H1 (cell line): ENCODE measurements at regions not wholly inside any gene's neighbourhood (a gene's known extent, or its start where the extent isn't known, plus 50 kb on each side); places are given as distances from the start of the nearest gene placed in this dataset.

Source experiments
- CTCF ChIA-PET: fragments of 300-600 bp; sonication (Branson Sonifier 250); formaldehyde crosslinking; loops from one replicate; lab custom pipeline; 2021; ENCODE audit not compliant: partially characterized antibody; lab: Charles Lee
- POLR2A ChIA-PET: fragments of 300-600 bp; sonication (Branson Sonifier 250); formaldehyde crosslinking; loops from one replicate; lab custom pipeline; 2021; ENCODE audit warnings: inconsistent platforms; ENCODE audit not compliant: partially characterized antibody; lab: Charles Lee
- DNase-seq, 2 experiments: peaks; one replicate each; pipeline versions ENCODE4 v3.0.0 to v3.0.0-alpha.2; 2010 to 2022; ENCODE audit warnings: low spot score in 2 of 2, low read depth in 1 of 2, mixed read lengths in 1 of 2
- FAIRE-seq: peaks from 2 replicates; lab custom pipeline; 2011; peaks lifted over from hg19 to GRCh38; lab: Jason Lieb, UNC
- H2AFZ ChIP-seq: 2 replicates; pipeline ENCODE4 v1.8.1; 2012; ENCODE audit warnings: low read length, inconsistent platforms
- H2AK5ac ChIP-seq: 2 replicates; pipeline ENCODE4 v1.6.1; 2013; ENCODE audit warnings: low read depth, low read length
- H2BK120ac ChIP-seq: replicated peaks from 2 replicates; pipeline ENCODE3; 2013; ENCODE audit warnings: low read depth, low read length, inconsistent platforms
- H2BK12ac ChIP-seq: 2 replicates; pipeline ENCODE4 v1.6.1; 2013; ENCODE audit warnings: low read depth, low read length
- H2BK15ac ChIP-seq: 2 replicates; pipeline ENCODE4 v1.6.1; 2013; ENCODE audit warnings: low read length
- H2BK20ac ChIP-seq: 2 replicates; pipeline ENCODE4 v1.6.1; 2013; ENCODE audit warnings: low read length
- H2BK5ac ChIP-seq: 2 replicates; pipeline ENCODE4 v1.6.1; 2013; ENCODE audit warnings: low read depth, low read length
- H3K14ac ChIP-seq: 2 replicates; pipeline ENCODE4 v1.6.1; 2013; ENCODE audit warnings: inconsistent platforms; ENCODE audit not compliant: insufficient read length
- H3K18ac ChIP-seq: 2 replicates; pipeline ENCODE4 v1.6.1; 2013; ENCODE audit warnings: low read length; ENCODE audit errors: extremely low read depth
- H3K23ac ChIP-seq: 2 replicates; pipeline ENCODE4 v1.6.1; 2013; ENCODE audit warnings: inconsistent platforms; ENCODE audit not compliant: insufficient read length
- H3K23me2 ChIP-seq: 2 replicates; pipeline ENCODE4 v1.6.1; 2013; ENCODE audit warnings: low read depth, low read length
- H3K27ac ChIP-seq: 2 replicates; pipeline ENCODE4 v1.6.1; 2011; ENCODE audit warnings: low read depth, low read length, inconsistent platforms
- H3K27me3 ChIP-seq, 4 experiments: replicated peaks in 1 of 4; 1 replicate in 1 of 4; 2 replicates in 3 of 4; pipeline versions ENCODE4 v1.6.1 to v1.8.1; 2011 to 2013; ENCODE audit warnings: low read length in 3 of 4, mild to moderate bottlenecking in 3 of 4, inconsistent platforms in 2 of 4, mixed read lengths in 2 of 4, moderate library complexity in 1 of 4; ENCODE audit not compliant: control insufficient read depth in 3 of 4, insufficient read depth in 3 of 4; ENCODE audit errors: extremely low read depth in 1 of 4
- H3K36me3 ChIP-seq, 4 experiments: 2 replicates each; pipeline versions ENCODE4 v1.6.1 to v1.8.1; 2011 to 2013; ENCODE audit warnings: mild to moderate bottlenecking in 4 of 4, low read length in 3 of 4, moderate library complexity in 2 of 4, control low read depth in 1 of 4, inconsistent platforms in 1 of 4; ENCODE audit not compliant: insufficient read depth in 4 of 4, control insufficient read depth in 2 of 4
- H3K4ac ChIP-seq: replicated peaks from 2 replicates; pipeline ENCODE3; 2013; ENCODE audit warnings: low read length, low read depth, mixed read lengths, inconsistent platforms; ENCODE audit not compliant: insufficient read length
- H3K4me1 ChIP-seq, 4 experiments: replicated peaks in 1 of 4; 1 replicate in 1 of 4; 2 replicates in 3 of 4; pipeline versions ENCODE4 v1.6.1 to v1.8.1; 2011 to 2013; ENCODE audit warnings: low read length in 3 of 4, inconsistent platforms in 2 of 4, mixed read lengths in 1 of 4; ENCODE audit not compliant: insufficient read depth in 4 of 4, control insufficient read depth in 3 of 4
- H3K4me2 ChIP-seq, 2 experiments: 2 replicates each; pipeline versions ENCODE4 v1.6.1 to v1.8.1; 2011 to 2013; ENCODE audit warnings: low read depth in 2 of 2, low read length in 2 of 2, control low read depth in 1 of 2, inconsistent platforms in 1 of 2, mild to moderate bottlenecking in 1 of 2; ENCODE audit not compliant: insufficient read depth in 1 of 2
- H3K4me3 ChIP-seq, 4 experiments: fragments of 200-600, 300-600 bp in 1 of 4; sonication (generic), shearing (Covaris generic), sonication (Bioruptor Twin) in 1 of 4; 2 replicates each; pipeline versions ENCODE4 v1.5.1 to v1.8.1; 2011 to 2016; ENCODE audit warnings: low read length in 4 of 4, low read depth in 3 of 4, control low read depth in 2 of 4, inconsistent platforms in 2 of 4, mild to moderate bottlenecking in 2 of 4, mixed read lengths in 1 of 4, moderate library complexity in 1 of 4; ENCODE audit not compliant: insufficient read depth in 2 of 4; ENCODE audit errors: extremely low read depth in 1 of 4
- H3K56ac ChIP-seq: replicated peaks from 2 replicates; pipeline ENCODE3; 2013; ENCODE audit warnings: low read depth, mild to moderate bottlenecking, mixed read lengths, low read length, inconsistent platforms; ENCODE audit not compliant: insufficient read length
- H3K79me1 ChIP-seq: 2 replicates; pipeline ENCODE4 v1.6.1; 2013; ENCODE audit warnings: low read depth, low read length, control low read depth
- H3K79me2 ChIP-seq, 2 experiments: 2 replicates each; pipeline versions ENCODE4 v1.6.1 to v1.8.1; 2012 to 2013; ENCODE audit warnings: low read length in 2 of 2, mild to moderate bottlenecking in 2 of 2, inconsistent platforms in 1 of 2; ENCODE audit not compliant: insufficient read depth in 2 of 2, control insufficient read depth in 1 of 2
- H3K9ac ChIP-seq, 4 experiments: replicated peaks in 1 of 4; 1 replicate in 1 of 4; 2 replicates in 3 of 4; pipeline versions ENCODE4 v1.6.1 to v1.8.1; 2011 to 2013; ENCODE audit warnings: low read depth in 3 of 4, low read length in 3 of 4, control low read depth in 2 of 4, mild to moderate bottlenecking in 2 of 4, moderate library complexity in 2 of 4, inconsistent platforms in 1 of 4; ENCODE audit errors: extremely low read depth in 1 of 4
- H3K9me3 ChIP-seq, 2 experiments: 2 replicates each; pipeline versions ENCODE4 v1.6.1 to v1.8.1; 2012 to 2013; ENCODE audit warnings: mild to moderate bottlenecking in 2 of 2, moderate library complexity in 2 of 2, control low read depth in 1 of 2, inconsistent platforms in 1 of 2, low read depth in 1 of 2, low read length in 1 of 2, mixed read lengths in 1 of 2; ENCODE audit not compliant: insufficient read depth in 2 of 2
- H4K20me1 ChIP-seq, 2 experiments: replicated peaks in 1 of 2; 2 replicates each; pipeline versions ENCODE3 to v1.8.1; 2011 to 2013; ENCODE audit warnings: inconsistent platforms in 2 of 2, low read length in 2 of 2, mild to moderate bottlenecking in 1 of 2; ENCODE audit not compliant: insufficient read depth in 2 of 2, control insufficient read depth in 1 of 2
- H4K5ac ChIP-seq: 2 replicates; pipeline ENCODE4 v1.6.1; 2013; ENCODE audit warnings: low read length, low read depth, mixed read lengths, inconsistent platforms; ENCODE audit not compliant: insufficient read length
- H4K8ac ChIP-seq: 2 replicates; pipeline ENCODE4 v1.8.0; 2013; ENCODE audit warnings: mild to moderate bottlenecking, moderate library complexity, low read length, inconsistent platforms; ENCODE audit not compliant: insufficient read depth; ENCODE audit errors: extremely low read depth
- H4K91ac ChIP-seq: replicated peaks from 2 replicates; pipeline ENCODE3; 2013; ENCODE audit warnings: low read length, mixed read lengths, inconsistent platforms; ENCODE audit not compliant: insufficient read length
- BCL11A ChIP-seq, 2 experiments: IDR thresholded peaks; one replicate each; pipeline ENCODE4 v1.6.1; 2011; ENCODE audit warnings: low read depth in 2 of 2, low read length in 2 of 2, mild to moderate bottlenecking in 2 of 2
- CBX5 ChIP-seq: fragments of 300-800, 300-1000 bp; sonication (generic); IDR thresholded peaks from 2 replicates; pipeline ENCODE4 v1.7.1; 2016; ENCODE audit warnings: antibody characterized with exemption, low read length, low read depth
- CBX8 ChIP-seq: fragments of 300-800, 300-1000 bp; sonication (generic); IDR thresholded peaks from 2 replicates; pipeline ENCODE4 v1.7.1; 2016; ENCODE audit warnings: low read depth, low read length, borderline replicate concordance
- FOSL1 ChIP-seq: IDR thresholded peaks from 2 replicates; pipeline ENCODE4 v1.6.1; 2011; ENCODE audit warnings: mild to moderate bottlenecking, low read depth, low read length, moderate library complexity; ENCODE audit not compliant: insufficient read depth
- KDM4A ChIP-seq: IDR thresholded peaks from one replicate; pipeline ENCODE4 v1.7.1; 2012; ENCODE audit warnings: low read depth, mild to moderate bottlenecking, moderate library complexity, low read length, inconsistent platforms; ENCODE audit not compliant: severe bottlenecking
- NRF1 ChIP-seq: IDR thresholded peaks from 2 replicates; pipeline ENCODE4 v1.6.1; 2011; ENCODE audit warnings: mild to moderate bottlenecking, low read depth, low read length, improper control_type of control experiment
- RBBP5 ChIP-seq: IDR thresholded peaks from 2 replicates; pipeline ENCODE4 v1.7.1; 2012; ENCODE audit warnings: low read depth, mild to moderate bottlenecking, inconsistent platforms, low read length, moderate library complexity, borderline replicate concordance
- SIX5 ChIP-seq: IDR thresholded peaks from 2 replicates; pipeline ENCODE4 v1.6.1; 2011; ENCODE audit warnings: mild to moderate bottlenecking, low read depth, low read length
- TAF1 ChIP-seq: IDR thresholded peaks from 2 replicates; pipeline ENCODE4 v1.6.1; 2011; ENCODE audit warnings: mild to moderate bottlenecking, low read depth, low read length
- WGBS, 2 experiments: shearing (Covaris generic) in 1 of 2; methylation state at CpG; one replicate each; pipeline versions ENCODE4 v1.1.6 to v1.1.7; 2013 to 2015; ENCODE audit warnings: low lambda C conversion rate in 2 of 2, mixed read lengths in 2 of 2, inconsistent platforms in 1 of 2, low coverage in 1 of 2, missing lambda C conversion rate in 1 of 2; ENCODE audit not compliant: insufficient replicate concordance in 2 of 2, insufficient coverage in 1 of 2, insufficient read length in 1 of 2; ENCODE audit errors: extremely low coverage in 1 of 2, missing lambda C conversion rate in 1 of 2; 5-methylcytosine and 5-hydroxymethylcytosine counted together
- TF ChIP-seq, protein P1 (sequence below): IDR thresholded peaks from 2 replicates; pipeline ENCODE4 v1.6.1; 2012; ENCODE audit warnings: inconsistent platforms

DNA sequence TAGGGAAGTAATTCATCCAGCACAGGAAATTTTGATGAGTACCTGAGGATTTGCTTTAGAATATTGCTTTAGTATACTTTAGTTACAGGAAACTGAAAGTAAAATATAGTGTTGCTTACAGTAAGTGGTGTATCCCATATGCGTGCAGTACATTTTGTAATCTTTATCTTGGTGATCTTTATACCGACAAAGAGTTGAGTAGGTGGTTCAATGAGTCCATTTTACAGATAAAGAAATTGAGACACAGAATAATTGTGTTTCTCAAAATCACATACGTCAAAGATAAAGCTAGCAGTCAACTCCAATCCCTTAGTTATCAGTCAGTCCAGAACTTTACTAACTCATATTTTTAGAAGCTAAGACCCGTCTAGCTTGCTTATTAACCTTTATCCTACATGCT lies 65.8 kb upstream of the E2F3 start:
- Histone ChIP-seq H3K4ac (no peak overlapping the region), H2BK12ac (no peak overlapping the region), H3K27me3 (no peaks in the 10 kb centered on the region), H3K4me3 (no peak overlapping the region), H2BK20ac (no peak overlapping the region), H3K4me2 (no peak overlapping the region), H3K23me2 (no peaks in the 10 kb centered on the region), H3K27ac (no peak overlapping the region), H3K79me2 (no peaks in the 10 kb centered on the region), H2BK120ac (no peak overlapping the region), H3K4me1 (no peaks in the 10 kb centered on the region), H4K20me1 (no peaks in the 10 kb centered on the region), H4K91ac (no peak overlapping the region), H4K5ac (no peak overlapping the region), H2AK5ac (no peak overlapping the region), H3K79me1 (no peaks in the 10 kb centered on the region), H3K9ac (no peak overlapping the region), H2BK15ac (no peak overlapping the region), H3K18ac (no peak overlapping the region), H2AFZ (no peak overlapping the region), H3K36me3 (no peaks in the 10 kb centered on the region), H3K23ac (no peak overlapping the region), H2BK5ac (no peak overlapping the region), H4K8ac (no peak overlapping the region), H3K56ac (no peak overlapping the region), H3K9me3 (no peaks in the 10 kb centered on the region), H3K14ac (no peak overlapping the region)
- ChIA-PET POLR2A (interaction anchor here (1.5 kb wide), 1 partner anchor 69 kb away, joined by 4 read pairs; no protein-coding TSS in a partner anchor), CTCF (interaction anchor here (0.7 kb wide), 1 partner anchor 1844 kb away, joined by 3 read pairs; no protein-coding TSS in a partner anchor)
- 91% methylated on average over 4 of the region's 4 CpGs; no CpG with 5 or more reads in 1 of the 2 experiments for whole genome bisulfite sequencing, 2 experiments
- TF ChIP-seq CBX5: no peak
- TF ChIP-seq TAF1: no peak
- TF ChIP-seq KDM4A: no peak
- no peak for TF ChIP-seq SIX5
- no peak for TF ChIP-seq FOSL1
- TF ChIP-seq CBX8: no peak
- TF ChIP-seq BCL11A (IDR thresholded peaks at IDR 0.05; ENCODE audit: low read depth in 2 of 2, low read length in 2 of 2): no peak
- TF ChIP-seq RBBP5: no peak
- TF ChIP-seq, protein P1, sequence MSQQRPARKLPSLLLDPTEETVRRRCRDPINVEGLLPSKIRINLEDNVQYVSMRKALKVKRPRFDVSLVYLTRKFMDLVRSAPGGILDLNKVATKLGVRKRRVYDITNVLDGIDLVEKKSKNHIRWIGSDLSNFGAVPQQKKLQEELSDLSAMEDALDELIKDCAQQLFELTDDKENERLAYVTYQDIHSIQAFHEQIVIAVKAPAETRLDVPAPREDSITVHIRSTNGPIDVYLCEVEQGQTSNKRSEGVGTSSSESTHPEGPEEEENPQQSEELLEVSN: no peak
- no peak for TF ChIP-seq NRF1
- no peak for FAIRE-seq
- no peak for DNase-seq
